A549 (cell line): ENCODE measurements at regions not wholly inside any gene's neighbourhood (a gene's known extent, or its start where the extent isn't known, plus 50 kb on each side); places are given as distances from the start of the nearest gene placed in this dataset.

Experiments
- CEBPB ChIP-seq, 2 experiments: fragments of >200 bp in 1 of 2; sonication (Bioruptor Twin) in 1 of 2; formaldehyde crosslinking in 1 of 2; IDR thresholded peaks; 2 replicates each; pipeline ENCODE4 v1.6.1; 2012 to 2016
- CHD2 ChIP-seq: fragments of 150-350 bp; IDR thresholded peaks from 2 replicates; pipeline ENCODE4 v1.6.1; 2014; ENCODE audit warnings: low read length; ENCODE audit not compliant: partially characterized antibody
- CHD4 ChIP-seq: fragments of 200-600 bp; sonication (generic); IDR thresholded peaks from 2 replicates; pipeline ENCODE4 v1.6.1; 2016; ENCODE audit warnings: antibody characterized with exemption, mild to moderate bottlenecking, borderline replicate concordance
- CTCF ChIP-seq: fragments of >200 bp; sonication (Bioruptor Twin); formaldehyde crosslinking; IDR thresholded peaks from 3 replicates; pipeline ENCODE4 v1.5.1; 2016
- E2F6 ChIP-seq: IDR thresholded peaks from 2 replicates; pipeline ENCODE4 v1.6.1; 2012; ENCODE audit warnings: low read depth, borderline replicate concordance
- ELK1 ChIP-seq: fragments of 150-350 bp; IDR thresholded peaks from 2 replicates; pipeline ENCODE4 v1.6.1; 2014; ENCODE audit warnings: low read depth, mild to moderate bottlenecking, low read length
- EP300 ChIP-seq, 2 experiments: fragments of >200 bp; sonication (Bioruptor Twin); formaldehyde crosslinking; IDR thresholded peaks; 2 replicates in 1 of 2; 3 replicates in 1 of 2; pipeline ENCODE4 v1.6.1; 2016 to 2017
- HDAC2 ChIP-seq: fragments of 200-600 bp; sonication (generic); IDR thresholded peaks from 2 replicates; pipeline ENCODE4 v1.6.1; 2016
- JUN ChIP-seq, 2 experiments: fragments of >200 bp; sonication (Bioruptor Twin); formaldehyde crosslinking; IDR thresholded peaks; 2 replicates in 1 of 2; 3 replicates in 1 of 2; pipeline ENCODE4 v1.6.1; 2016 to 2017
- NR3C1 ChIP-seq: fragments of >200 bp; sonication (Bioruptor Twin); formaldehyde crosslinking; IDR thresholded peaks from 3 replicates; pipeline ENCODE4 v1.6.1; 2017
- PHF8 ChIP-seq: fragments of 200-600 bp; sonication (generic); IDR thresholded peaks from 2 replicates; pipeline ENCODE4 v1.6.1; 2016; ENCODE audit warnings: low read depth, mild to moderate bottlenecking, antibody characterized with exemption, moderate library complexity, borderline replicate concordance
- POLR2A ChIP-seq: IDR thresholded peaks from 2 replicates; pipeline ENCODE4 v1.6.1; 2012; ENCODE audit warnings: mild to moderate bottlenecking, low read length
- REST ChIP-seq: fragments of 200-600 bp; sonication (generic); IDR thresholded peaks from 2 replicates; pipeline ENCODE4 v1.6.1; 2016; ENCODE audit warnings: antibody characterized with exemption, mild to moderate bottlenecking, moderate library complexity

GRCh38 chr11:119511614-119512306 lies 88.8 kb upstream of the THY1 start:
- TF ChIP-seq CHD2 (no peak), HDAC2 (no peak), JUN (IDR thresholded peaks at IDR 0.05) (no peak), POLR2A (no peak), EP300 (IDR thresholded peaks at IDR 0.05) (no peak), PHF8 (no peak), NR3C1 (no peak), CEBPB (IDR thresholded peaks at IDR 0.05) (no peak), CTCF (no peak), E2F6 (no peak), REST (no peak), ELK1 (no peak), CHD4 (no peak)
